IgD-negative memory B cell (primary cell): ENCODE measurements at regions not wholly inside any gene's neighbourhood (a gene's known extent, or its start where the extent isn't known, plus 50 kb on each side); places are given as distances from the start of the nearest gene placed in this dataset.

Source experiments
- H3K27ac Mint-ChIP-seq, 3 donors: one replicate each; pipeline ENCODE4 v1.8.0; 2020 to 2022; ENCODE audit warnings: mild to moderate bottlenecking in 3 of 3, mixed read lengths in 3 of 3, moderate library complexity in 1 of 3
- H3K27me3 Mint-ChIP-seq: one replicate; pipeline ENCODE4 v1.8.0; 2021; ENCODE audit warnings: mixed read lengths
- H3K36me3 Mint-ChIP-seq: one replicate; pipeline ENCODE4 v1.8.0; 2020; ENCODE audit warnings: mild to moderate bottlenecking, mixed read lengths
- H3K4me1 Mint-ChIP-seq, 3 donors: one replicate each; pipeline ENCODE4 v1.8.0; 2020 to 2022; ENCODE audit warnings: mixed read lengths in 3 of 3, mild to moderate bottlenecking in 1 of 3
- H3K4me3 Mint-ChIP-seq, 4 donors: one replicate each; pipeline ENCODE4 v1.8.0; 2020 to 2022; ENCODE audit warnings: mild to moderate bottlenecking in 4 of 4, mixed read lengths in 4 of 4, moderate library complexity in 3 of 4
- H3K9me3 Mint-ChIP-seq, 3 donors: one replicate each; pipeline ENCODE4 v1.8.0; 2020 to 2021; ENCODE audit warnings: mixed read lengths in 3 of 3, mild to moderate bottlenecking in 1 of 3

DNA sequence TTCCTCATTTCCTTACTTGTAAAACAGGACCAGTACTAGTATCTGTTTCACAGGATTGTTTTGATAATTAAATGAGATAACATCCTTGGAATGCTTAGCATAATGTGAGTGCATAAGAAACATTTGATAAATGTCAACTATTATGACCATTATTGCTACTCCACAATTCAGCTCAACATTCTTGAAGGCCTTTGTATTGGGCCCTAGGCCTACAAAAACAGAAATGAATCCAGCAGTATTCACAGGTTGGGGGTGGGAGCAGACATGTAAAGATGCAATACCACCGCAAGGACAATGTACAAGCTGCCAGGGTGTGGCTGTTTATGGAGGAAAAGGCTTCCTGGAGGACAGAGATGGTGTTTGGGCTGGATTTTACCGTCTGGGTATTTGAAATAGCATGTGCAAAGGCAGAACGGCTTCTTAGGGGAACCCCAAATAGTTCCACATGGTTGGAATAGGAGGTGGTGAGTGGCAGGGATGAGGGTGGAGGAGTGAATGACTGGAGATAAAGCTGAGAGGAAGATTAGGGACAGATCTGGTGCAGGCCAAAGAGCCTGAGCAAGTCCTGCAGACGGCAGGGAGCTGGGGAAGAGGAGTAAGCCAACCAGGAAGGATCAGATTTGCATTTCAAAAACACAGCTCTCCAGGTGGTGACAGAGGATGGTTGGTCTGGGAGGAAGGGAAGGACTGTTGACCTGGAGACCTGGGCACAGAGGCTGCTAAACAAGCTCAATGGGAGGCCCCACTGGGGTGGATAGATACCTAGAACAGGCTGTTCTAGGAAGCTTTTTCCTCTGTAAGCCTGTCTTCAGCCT lies 57.0 kb upstream of the EPB41L1 start:
- Mint-ChIP-seq H3K27ac (peak overlapping the region; percentile 13 to 65 (median 29)), H3K27me3 (peaks cover 10% of the 10 kb centered on the region), H3K4me1 (peaks cover 20 to 23% (median 22%) of the 10 kb centered on the region in 3 donors), H3K9me3 (no peaks in the 10 kb centered on the region), H3K36me3 (no peaks in the 10 kb centered on the region), H3K4me3 (peak overlapping the region in 2 of 4 donors; percentile 34 to 58)

DNA sequence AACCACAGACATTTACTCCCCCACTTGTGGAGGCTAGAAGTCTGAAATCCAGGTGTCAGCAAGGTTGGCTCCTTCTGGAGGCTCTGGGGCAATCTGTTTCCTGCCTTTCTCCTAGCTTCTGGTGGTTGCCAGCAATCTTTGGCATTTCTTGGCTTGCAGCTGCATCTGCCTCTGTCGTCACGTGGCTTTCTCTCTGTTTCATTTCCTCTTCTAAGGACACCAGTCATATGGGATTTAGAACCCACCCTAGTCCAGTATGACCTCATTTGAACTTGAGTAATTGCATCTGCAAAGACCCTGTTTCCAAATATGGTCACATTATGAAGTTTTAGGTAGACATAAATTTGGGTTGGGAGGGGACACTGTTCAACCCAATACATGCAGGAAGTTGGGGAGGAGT lies 56.2 kb upstream of the EPB41L1 start:
- H3K27ac Mint-ChIP-seq: peak overlapping the region; percentile 13 to 65 (median 29)
- no peaks in the 10 kb centered on the region for H3K9me3 Mint-ChIP-seq
- H3K27me3 Mint-ChIP-seq: peaks cover 8% of the 10 kb centered on the region
- H3K4me3 Mint-ChIP-seq: peak overlapping the region in 1 of 4 donors; percentile 14
- H3K4me1 Mint-ChIP-seq: peaks cover 17 to 23% (median 20%) of the 10 kb centered on the region in 3 donors
- peaks cover 1% of the 10 kb centered on the region for H3K36me3 Mint-ChIP-seq

DNA sequence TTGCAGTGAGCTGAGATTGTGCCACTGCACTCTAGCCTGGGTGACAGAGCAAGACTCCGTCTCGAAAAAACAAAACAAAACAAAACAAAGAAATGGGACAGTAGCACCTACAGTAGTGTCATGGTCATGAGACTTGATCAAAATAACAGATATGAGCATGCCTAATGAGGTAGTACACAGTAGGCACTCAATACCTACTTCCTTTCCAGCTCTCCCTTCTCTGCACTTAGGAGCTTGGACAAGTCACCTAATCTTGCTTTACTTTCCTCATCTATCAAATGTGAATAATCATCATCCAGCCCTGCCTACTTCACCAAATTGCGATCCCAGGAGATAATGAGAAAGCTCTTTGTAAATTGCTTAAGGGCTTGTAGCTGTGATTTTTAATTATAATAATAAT lies 55.4 kb upstream of the EPB41L1 start:
- Mint-ChIP-seq H3K4me3 (no peak overlapping the region), H3K4me1 (peaks cover 15 to 19% (median 17%) of the 10 kb centered on the region in 3 donors), H3K27me3 (peaks cover 4% of the 10 kb centered on the region), H3K36me3 (peaks cover 1% of the 10 kb centered on the region), H3K9me3 (no peaks in the 10 kb centered on the region), H3K27ac (no peak overlapping the region)

DNA sequence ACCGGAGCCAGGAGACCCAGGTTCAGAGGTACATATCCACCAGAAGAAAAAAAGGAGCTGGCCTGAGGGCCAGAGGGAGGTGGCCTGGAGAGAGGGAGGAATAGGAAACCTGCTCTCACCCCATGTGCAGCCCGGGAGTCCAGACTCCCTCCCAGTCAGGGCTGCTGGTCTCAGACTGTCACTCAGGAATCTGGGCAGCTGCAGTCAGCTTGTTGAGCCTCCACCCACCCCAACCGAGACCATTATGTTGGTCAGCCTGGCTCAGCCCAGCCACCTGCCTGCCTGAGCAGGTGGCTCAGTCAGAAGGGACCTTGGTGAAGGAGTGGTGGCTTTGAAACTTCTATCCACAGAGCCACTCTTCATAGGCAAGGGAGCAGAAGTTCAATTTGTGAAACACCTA lies 53.3 kb upstream of the EPB41L1 start:
- H3K27me3 Mint-ChIP-seq: peaks cover 2% of the 10 kb centered on the region
- H3K27ac Mint-ChIP-seq: peak overlapping the region in 1 of 3 donors; percentile 92
- H3K4me3 Mint-ChIP-seq: no peak overlapping the region
- peaks cover 14 to 18% (median 15%) of the 10 kb centered on the region in 3 donors for H3K4me1 Mint-ChIP-seq
- peaks cover 1% of the 10 kb centered on the region for H3K36me3 Mint-ChIP-seq
- no peaks in the 10 kb centered on the region for H3K9me3 Mint-ChIP-seq

DNA sequence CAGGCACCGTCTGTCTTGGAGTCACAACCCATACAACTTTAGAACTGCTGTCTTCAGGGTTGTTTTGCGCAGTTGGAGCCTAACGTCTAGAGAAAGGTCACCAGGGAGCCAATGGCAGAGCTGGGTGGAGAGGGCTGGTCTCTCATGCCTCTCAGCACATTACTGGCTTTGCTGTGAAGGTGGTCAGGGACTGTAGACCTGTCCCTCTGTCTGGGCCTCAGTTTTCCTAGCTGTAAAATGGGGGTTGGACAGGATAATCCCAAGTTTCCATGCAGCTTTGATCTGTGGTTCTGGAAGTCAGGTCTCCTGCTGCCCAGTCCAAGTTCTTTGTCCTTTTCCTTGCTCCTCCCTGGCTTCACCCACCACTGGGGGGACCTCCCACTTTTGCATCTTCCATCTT lies 52.2 kb upstream of the EPB41L1 start:
- Mint-ChIP-seq H3K9me3 (no peaks in the 10 kb centered on the region), H3K4me1 (peaks cover 14 to 16% (median 14%) of the 10 kb centered on the region in 3 donors), H3K27me3 (peaks cover 2% of the 10 kb centered on the region), H3K36me3 (peaks cover 1% of the 10 kb centered on the region), H3K27ac (peak overlapping the region in 1 of 3 donors; percentile 69), H3K4me3 (no peak overlapping the region)

DNA sequence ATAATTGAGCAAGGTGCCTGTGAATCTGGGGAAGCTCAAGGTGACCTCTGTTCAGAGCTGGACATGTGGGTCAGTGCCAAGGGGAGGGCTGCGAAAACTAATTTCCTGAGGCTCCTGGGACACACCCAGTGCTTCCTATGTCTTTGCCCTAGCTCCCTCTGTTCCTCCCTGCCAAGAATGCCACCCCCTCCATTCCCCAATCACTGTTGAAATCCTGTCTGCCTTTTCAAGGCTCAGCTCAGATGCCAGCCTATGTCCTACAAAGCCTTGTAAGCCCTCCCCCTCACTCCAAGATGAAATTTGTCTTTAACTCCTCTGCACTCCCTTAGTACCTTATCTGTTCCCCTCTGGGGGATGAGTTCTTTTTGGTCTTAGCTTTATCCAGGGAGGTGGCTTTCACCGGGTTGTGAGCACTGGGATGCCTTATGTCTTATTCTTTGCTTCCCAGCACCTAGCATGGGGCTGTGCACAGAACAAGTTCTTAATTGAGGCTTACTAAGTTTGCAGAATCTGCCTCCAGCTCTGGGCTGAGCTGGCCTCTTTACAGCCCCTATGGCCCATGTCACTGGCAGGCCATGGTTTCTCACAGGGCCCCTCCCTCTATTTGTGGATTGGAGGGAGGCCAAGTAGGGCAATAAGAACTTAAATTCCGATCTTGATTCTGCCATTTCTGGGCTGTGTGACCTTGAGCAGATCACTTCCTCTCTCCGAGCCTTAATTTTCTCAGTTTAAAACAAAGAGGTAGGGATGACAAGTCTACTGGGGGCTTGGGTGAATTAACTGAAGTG lies 51.5 kb upstream of the EPB41L1 start:
- Mint-ChIP-seq H3K27ac (no peak overlapping the region), H3K36me3 (peaks cover 1% of the 10 kb centered on the region), H3K4me1 (peaks cover 7 to 10% (median 7%) of the 10 kb centered on the region in 3 donors), H3K9me3 (no peaks in the 10 kb centered on the region), H3K27me3 (peaks cover 2% of the 10 kb centered on the region), H3K4me3 (no peak overlapping the region)

DNA sequence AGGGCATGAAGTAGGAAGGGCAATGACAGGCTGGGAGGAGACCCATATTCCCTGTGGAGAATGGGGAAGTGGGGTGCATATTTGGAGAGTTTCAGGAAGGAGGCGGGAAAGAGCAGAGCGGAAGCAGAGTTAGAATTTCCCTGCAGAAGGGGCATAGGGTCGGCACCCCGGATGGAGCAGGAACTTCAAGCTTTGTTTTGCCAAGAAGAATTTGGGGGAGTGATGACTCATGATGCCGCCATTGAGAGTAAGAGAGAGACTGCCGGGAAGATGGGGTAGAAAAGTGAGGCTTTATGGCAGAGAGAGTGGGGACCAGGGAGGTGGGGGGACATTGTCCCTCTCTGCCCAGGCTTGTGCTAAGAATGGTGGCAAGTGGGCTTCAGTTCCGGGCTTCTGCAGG lies 50.3 kb upstream of the EPB41L1 start:
- Mint-ChIP-seq H3K4me3 (no peak overlapping the region), H3K9me3 (no peaks in the 10 kb centered on the region), H3K4me1 (peaks cover 0 to 3% (median 0%) of the 10 kb centered on the region in 3 donors), H3K36me3 (peaks cover 1% of the 10 kb centered on the region), H3K27me3 (peaks cover 2% of the 10 kb centered on the region), H3K27ac (no peak overlapping the region)
